GM23338 (cell line): ENCODE measurements at regions not wholly inside any gene's neighbourhood (a gene's known extent, or its start where the extent isn't known, plus 50 kb on each side); places are given as distances from the start of the nearest gene placed in this dataset.

Experiments
- ATAC-seq: fragments of 200-7000 bp; cut with Tn5 transposase; 3 replicates; pipeline ENCODE4 v1.9.1; 2020
- DNase-seq: peaks from one replicate; pipeline ENCODE4 v3.0.0-alpha.2; 2015; ENCODE audit warnings: low spot score
- H2AFZ ChIP-seq: fragments of 200-600 bp; sonication (generic); 2 replicates; pipeline ENCODE4 v1.8.0; 2016; ENCODE audit warnings: antibody characterized with exemption, mild to moderate bottlenecking, moderate library complexity
- H3F3A ChIP-seq: fragments of 200-600 bp; sonication (generic); replicated peaks from 2 replicates; pipeline ENCODE4 v1.8.0; 2017; ENCODE audit warnings: antibody characterized with exemption, mixed run types, low read depth
- H3K27ac ChIP-seq: fragments of 200-600 bp; sonication (generic); 2 replicates; pipeline ENCODE4 v1.6.1; 2016; ENCODE audit warnings: low read depth
- H3K27me3 ChIP-seq: fragments of 200-600 bp; sonication (generic); 2 replicates; pipeline ENCODE4 v1.8.0; 2016; ENCODE audit warnings: mild to moderate bottlenecking, mixed run types, moderate library complexity; ENCODE audit not compliant: insufficient read depth
- H3K36me3 ChIP-seq: fragments of 200-600 bp; sonication (generic); 2 replicates; pipeline ENCODE4 v1.8.0; 2016; ENCODE audit warnings: mild to moderate bottlenecking; ENCODE audit not compliant: insufficient read depth
- H3K4me1 ChIP-seq: fragments of 200-600 bp; sonication (generic); 2 replicates; pipeline ENCODE4 v1.8.0; 2016; ENCODE audit warnings: mild to moderate bottlenecking, moderate library complexity; ENCODE audit not compliant: insufficient read depth
- H3K4me2 ChIP-seq: fragments of 200-600 bp; sonication (generic); 2 replicates; pipeline ENCODE4 v1.7.1; 2017; ENCODE audit warnings: mixed run types
- H3K4me3 ChIP-seq: fragments of 200-600 bp; sonication (generic); 2 replicates; pipeline ENCODE4 v1.6.1; 2016; ENCODE audit warnings: mixed run types
- H3K79me2 ChIP-seq: fragments of 200-600 bp; sonication (generic); replicated peaks from 2 replicates; pipeline ENCODE4 v1.8.0; 2017; ENCODE audit warnings: mild to moderate bottlenecking; ENCODE audit not compliant: insufficient read depth
- H3K9me2 ChIP-seq: fragments of 200-600 bp; sonication (generic); 2 replicates; pipeline ENCODE4 v1.8.0; 2017; ENCODE audit not compliant: insufficient read depth
- H4K20me1 ChIP-seq: fragments of 200-600 bp; sonication (generic); replicated peaks from 2 replicates; pipeline ENCODE4 v1.8.0; 2017; ENCODE audit warnings: mild to moderate bottlenecking; ENCODE audit not compliant: insufficient read depth
- H3K27ac Mint-ChIP-seq: 2 replicates; pipeline ENCODE4 v1.8.0; 2020; ENCODE audit warnings: inconsistent platforms, mild to moderate bottlenecking, moderate library complexity, mixed read lengths
- H3K27me3 Mint-ChIP-seq: 3 replicates; pipeline ENCODE4 v1.8.0; 2022; ENCODE audit warnings: low read depth, mild to moderate bottlenecking, moderate library complexity, mixed read lengths, inconsistent platforms; ENCODE audit not compliant: insufficient read depth, poor library complexity
- H3K36me3 Mint-ChIP-seq: 3 replicates; pipeline ENCODE4 v1.8.0; 2021; ENCODE audit warnings: low read depth, mild to moderate bottlenecking, inconsistent platforms, moderate library complexity, mixed read lengths
- H3K4me1 Mint-ChIP-seq: 3 replicates; pipeline ENCODE4 v1.8.0; 2020; ENCODE audit warnings: mild to moderate bottlenecking, inconsistent platforms, mixed read lengths
- H3K4me3 Mint-ChIP-seq: 3 replicates; pipeline ENCODE4 v1.8.0; 2021; ENCODE audit warnings: moderate library complexity, mild to moderate bottlenecking, inconsistent platforms, mixed read lengths
- H3K9me3 Mint-ChIP-seq: 3 replicates; pipeline ENCODE4 v1.8.0; 2020; ENCODE audit warnings: moderate library complexity, mild to moderate bottlenecking, inconsistent platforms, mixed read lengths
- CREB1 ChIP-seq: fragments of 250-450 bp; sonication (Bioruptor Pico); IDR thresholded peaks from 2 replicates; pipeline ENCODE4 v1.5.0; 2020; ENCODE audit warnings: low read depth, mild to moderate bottlenecking, moderate library complexity
- ETS1 ChIP-seq: IDR thresholded peaks from 2 replicates; pipeline ENCODE4 v1.6.1; 2016; ENCODE audit warnings: antibody characterized with exemption
- EZH2 ChIP-seq: fragments of 200-600 bp; sonication (generic); IDR thresholded peaks from one replicate; pipeline ENCODE4 v1.8.0; 2017; ENCODE audit warnings: antibody characterized with exemption, mild to moderate bottlenecking, low read depth; ENCODE audit not compliant: unreplicated experiment
- EZH2phosphoT487 ChIP-seq: fragments of 200-600 bp; sonication (generic); IDR thresholded peaks from one replicate; pipeline ENCODE4 v1.8.1; 2018; ENCODE audit warnings: antibody characterized with exemption; ENCODE audit not compliant: unreplicated experiment
- JUNB ChIP-seq: IDR thresholded peaks from one replicate; pipeline ENCODE4 v1.6.1; 2016; ENCODE audit warnings: antibody characterized with exemption; ENCODE audit not compliant: unreplicated experiment
- POLR2AphosphoS5 ChIP-seq: IDR thresholded peaks from 2 replicates; pipeline ENCODE4 v1.6.1; 2016; ENCODE audit warnings: antibody characterized with exemption, low read depth
- STAT1 ChIP-seq: IDR thresholded peaks from one replicate; pipeline ENCODE4 v1.6.1; 2016; ENCODE audit warnings: antibody characterized with exemption; ENCODE audit not compliant: unreplicated experiment
- ZNF114 ChIP-seq: fragments of 250-450 bp; sonication (Bioruptor Pico); IDR thresholded peaks from 2 replicates; pipeline ENCODE4 v1.5.0; 2020; ENCODE audit warnings: mild to moderate bottlenecking, moderate library complexity
- ZNF331 ChIP-seq: fragments of 250-450 bp; sonication (Bioruptor Pico); IDR thresholded peaks from 2 replicates; pipeline ENCODE4 v1.5.0; 2020; ENCODE audit warnings: low read depth, mild to moderate bottlenecking, moderate library complexity
- TF ChIP-seq, protein P1 (sequence below): IDR thresholded peaks from one replicate; pipeline ENCODE4 v1.6.1; 2018; ENCODE audit warnings: antibody characterized with exemption; ENCODE audit not compliant: unreplicated experiment
- TF ChIP-seq, protein P2 (sequence below), 2 experiments: fragments of 200-600 bp in 1 of 2; sonication (generic) in 1 of 2; conservative IDR thresholded peaks; 2 replicates each; pipeline versions ENCODE4 v1.5.1 to v1.6.1; 2016 to 2017; ENCODE audit warnings: antibody characterized with exemption in 2 of 2, low read depth in 2 of 2, mild to moderate bottlenecking in 2 of 2, moderate library complexity in 1 of 2

GRCh38 chr6:21350926-21351325 is 242.6 kb upstream of the SOX4 start (continued):
- TF ChIP-seq, protein P1, sequence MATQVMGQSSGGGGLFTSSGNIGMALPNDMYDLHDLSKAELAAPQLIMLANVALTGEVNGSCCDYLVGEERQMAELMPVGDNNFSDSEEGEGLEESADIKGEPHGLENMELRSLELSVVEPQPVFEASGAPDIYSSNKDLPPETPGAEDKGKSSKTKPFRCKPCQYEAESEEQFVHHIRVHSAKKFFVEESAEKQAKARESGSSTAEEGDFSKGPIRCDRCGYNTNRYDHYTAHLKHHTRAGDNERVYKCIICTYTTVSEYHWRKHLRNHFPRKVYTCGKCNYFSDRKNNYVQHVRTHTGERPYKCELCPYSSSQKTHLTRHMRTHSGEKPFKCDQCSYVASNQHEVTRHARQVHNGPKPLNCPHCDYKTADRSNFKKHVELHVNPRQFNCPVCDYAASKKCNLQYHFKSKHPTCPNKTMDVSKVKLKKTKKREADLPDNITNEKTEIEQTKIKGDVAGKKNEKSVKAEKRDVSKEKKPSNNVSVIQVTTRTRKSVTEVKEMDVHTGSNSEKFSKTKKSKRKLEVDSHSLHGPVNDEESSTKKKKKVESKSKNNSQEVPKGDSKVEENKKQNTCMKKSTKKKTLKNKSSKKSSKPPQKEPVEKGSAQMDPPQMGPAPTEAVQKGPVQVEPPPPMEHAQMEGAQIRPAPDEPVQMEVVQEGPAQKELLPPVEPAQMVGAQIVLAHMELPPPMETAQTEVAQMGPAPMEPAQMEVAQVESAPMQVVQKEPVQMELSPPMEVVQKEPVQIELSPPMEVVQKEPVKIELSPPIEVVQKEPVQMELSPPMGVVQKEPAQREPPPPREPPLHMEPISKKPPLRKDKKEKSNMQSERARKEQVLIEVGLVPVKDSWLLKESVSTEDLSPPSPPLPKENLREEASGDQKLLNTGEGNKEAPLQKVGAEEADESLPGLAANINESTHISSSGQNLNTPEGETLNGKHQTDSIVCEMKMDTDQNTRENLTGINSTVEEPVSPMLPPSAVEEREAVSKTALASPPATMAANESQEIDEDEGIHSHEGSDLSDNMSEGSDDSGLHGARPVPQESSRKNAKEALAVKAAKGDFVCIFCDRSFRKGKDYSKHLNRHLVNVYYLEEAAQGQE: no peak
- no peak for TF ChIP-seq JUNB

- H2AFZ ChIP-seq: no peak overlapping the region; the same call in 1 of the 2 replicates
- no peak for TF ChIP-seq POLR2AphosphoS5
- no peak for TF ChIP-seq ZNF331 (CRISPR knock-in tag)
- TF ChIP-seq, protein P2, sequence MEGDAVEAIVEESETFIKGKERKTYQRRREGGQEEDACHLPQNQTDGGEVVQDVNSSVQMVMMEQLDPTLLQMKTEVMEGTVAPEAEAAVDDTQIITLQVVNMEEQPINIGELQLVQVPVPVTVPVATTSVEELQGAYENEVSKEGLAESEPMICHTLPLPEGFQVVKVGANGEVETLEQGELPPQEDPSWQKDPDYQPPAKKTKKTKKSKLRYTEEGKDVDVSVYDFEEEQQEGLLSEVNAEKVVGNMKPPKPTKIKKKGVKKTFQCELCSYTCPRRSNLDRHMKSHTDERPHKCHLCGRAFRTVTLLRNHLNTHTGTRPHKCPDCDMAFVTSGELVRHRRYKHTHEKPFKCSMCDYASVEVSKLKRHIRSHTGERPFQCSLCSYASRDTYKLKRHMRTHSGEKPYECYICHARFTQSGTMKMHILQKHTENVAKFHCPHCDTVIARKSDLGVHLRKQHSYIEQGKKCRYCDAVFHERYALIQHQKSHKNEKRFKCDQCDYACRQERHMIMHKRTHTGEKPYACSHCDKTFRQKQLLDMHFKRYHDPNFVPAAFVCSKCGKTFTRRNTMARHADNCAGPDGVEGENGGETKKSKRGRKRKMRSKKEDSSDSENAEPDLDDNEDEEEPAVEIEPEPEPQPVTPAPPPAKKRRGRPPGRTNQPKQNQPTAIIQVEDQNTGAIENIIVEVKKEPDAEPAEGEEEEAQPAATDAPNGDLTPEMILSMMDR (conservative IDR thresholded peaks at IDR 0.05; ENCODE audit: low read depth in 2 of 2): no peak
- TF ChIP-seq CREB1 (CRISPR knock-in tag): no peak
- TF ChIP-seq, protein P1: no peak
- TF ChIP-seq STAT1: no peak
- no peak for TF ChIP-seq EZH2
- no peak for TF ChIP-seq ZNF114 (CRISPR knock-in tag)
- no peak for TF ChIP-seq EZH2phosphoT487
- TF ChIP-seq JUNB: no peak
- TF ChIP-seq ETS1: no peak
Observed at GRCh38 chr6:21352131-21352530, 241.4 kb upstream of the SOX4 start.

More at GRCh38 chr6:21352131-21352530, 241.4 kb upstream of the SOX4 start:
- Histone ChIP-seq H3K27me3 (no peaks in the 10 kb centered on the region), H3K4me1 (0 out of 2 replicates have a peak, but pooled peaks cover 7% of the 10 kb centered on the region), H3K9me2 (no peaks in the 10 kb centered on the region), H3K4me3 (no peak overlapping the region), H3K79me2 (no peaks in the 10 kb centered on the region), H3K4me2 (no peak overlapping the region), H3F3A (no peaks in the 10 kb centered on the region), H3K27ac (no peak overlapping the region), H3K36me3 (no peaks in the 10 kb centered on the region), H4K20me1 (no peaks in the 10 kb centered on the region)
- peaks cover 2% of the 10 kb centered on the region for H3K27me3 Mint-ChIP-seq
- H3K36me3 Mint-ChIP-seq: no peaks in the 10 kb centered on the region
- no peak for DNase-seq
- no peak for ATAC-seq
- no peak overlapping the region for H3K4me3 Mint-ChIP-seq
- no peak overlapping the region for H3K27ac Mint-ChIP-seq
- peaks cover 7% of the 10 kb centered on the region for H3K4me1 Mint-ChIP-seq
- H3K9me3 Mint-ChIP-seq: no peaks in the 10 kb centered on the region
